GM21526 (cell line): ENCODE measurements at regions not wholly inside any gene's neighbourhood (a gene's known extent, or its start where the extent isn't known, plus 50 kb on each side); places are given as distances from the start of the nearest gene placed in this dataset.

ENCODE experiments used
- ATAC-seq: cut with Tn5 transposase; IDR thresholded peaks from one replicate; pipeline ENCODE4 v1.9.1; 2021; ENCODE audit warnings: moderate library complexity; ENCODE audit not compliant: unreplicated experiment, low FRiP score

GRCh38 chr3:157816896-157817295 is 289.3 kb downstream of the SHOX2 start:
- ATAC-seq = no peak

GRCh38 chr3:157816296-157816695 is 289.9 kb downstream of the SHOX2 start:
- no peak for ATAC-seq

GRCh38 chr3:157815739-157816138 is 290.5 kb downstream of the SHOX2 start:
- no peak for ATAC-seq

GRCh38 chr3:157810924-157811718 is 295.1 kb downstream of the SHOX2 start:
- ATAC-seq = no peak

GRCh38 chr3:157807280-157807679 is 298.9 kb downstream of the SHOX2 start:
- ATAC-seq = no peak

- ATAC-seq = no peak
Observed at GRCh38 chr3:157805538-157805937, 300.7 kb downstream of the SHOX2 start.

- no peak for ATAC-seq
Observed at GRCh38 chr3:157794771-157795170, 291.6 kb upstream of the VEPH1 start.

- no peak for ATAC-seq
Observed at GRCh38 chr3:157793745-157794144, 290.5 kb upstream of the VEPH1 start.

GRCh38 chr3:157789162-157789561 is 285.9 kb upstream of the VEPH1 start:
- no peak for ATAC-seq

GRCh38 chr3:157786618-157787017 is 283.4 kb upstream of the VEPH1 start:
- ATAC-seq = no peak

GRCh38 chr3:157786211-157786610 is 283.0 kb upstream of the VEPH1 start:
- no peak for ATAC-seq

- no peak for ATAC-seq
Observed at GRCh38 chr3:157785102-157785826, 282.0 kb upstream of the VEPH1 start.

- no peak for ATAC-seq
Observed at GRCh38 chr3:157782236-157782635, 279.0 kb upstream of the VEPH1 start.

- ATAC-seq = no peak
Observed at GRCh38 chr3:157776861-157777260, 273.6 kb upstream of the VEPH1 start.

GRCh38 chr3:157775446-157775845 is 272.2 kb upstream of the VEPH1 start:
- no peak for ATAC-seq

- ATAC-seq = no peak
Observed at GRCh38 chr3:157769378-157769777, 266.2 kb upstream of the VEPH1 start.

GRCh38 chr3:157767607-157768006 is 264.4 kb upstream of the VEPH1 start:
- ATAC-seq = no peak

GRCh38 chr3:157763644-157764043 is 260.4 kb upstream of the VEPH1 start:
- no peak for ATAC-seq

- no peak for ATAC-seq
Observed at GRCh38 chr3:157759311-157759710, 256.1 kb upstream of the VEPH1 start.

- no peak for ATAC-seq
Observed at GRCh38 chr3:157755233-157755632, 252.0 kb upstream of the VEPH1 start.

- no peak for ATAC-seq
Observed at GRCh38 chr3:157754451-157754850, 251.2 kb upstream of the VEPH1 start.

GRCh38 chr3:157753787-157754136 is 250.5 kb upstream of the VEPH1 start:
- no peak for ATAC-seq
